ENCODE measurements at regions not wholly inside any gene's neighbourhood (a gene's known extent, or its start where the extent isn't known, plus 50 kb on each side); places are given as distances from the start of the nearest gene placed in this dataset.
A peak's percentile ranks its signal among the peaks of the same experiment; 100 is the strongest.
"Not testable (repeated sequence)": the region's sequence is repeated elsewhere in the genome, so short reads cannot be mapped to it uniquely, and the experiment has no call there.

DNA sequence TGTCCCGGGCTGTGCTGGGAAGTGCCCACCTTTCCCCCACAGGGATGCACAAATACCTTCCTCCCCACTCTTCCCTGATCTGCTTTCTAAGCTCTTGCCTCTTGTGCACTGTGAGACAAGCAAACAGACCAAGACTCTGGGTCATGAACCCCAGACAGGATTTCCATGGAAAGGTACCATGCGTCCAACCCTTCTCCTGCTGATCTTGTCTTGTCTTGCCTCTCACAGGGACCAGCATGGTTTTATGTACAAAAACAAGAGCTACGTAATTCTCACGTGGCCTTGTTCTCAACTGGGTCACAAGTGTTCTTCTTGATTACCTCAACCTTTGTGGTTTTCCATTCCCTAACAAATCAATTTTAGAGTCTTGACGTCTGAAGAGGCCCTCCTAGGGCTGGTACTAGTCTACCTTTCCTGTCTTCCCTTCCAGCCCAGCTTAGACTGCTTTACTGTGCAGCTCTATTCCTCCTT lies 176.5 kb upstream of the MAP3K1 start:
- peak overlapping the region; percentile 90 for H3K27ac ChIP-seq
- TF ChIP-seq, protein P1, sequence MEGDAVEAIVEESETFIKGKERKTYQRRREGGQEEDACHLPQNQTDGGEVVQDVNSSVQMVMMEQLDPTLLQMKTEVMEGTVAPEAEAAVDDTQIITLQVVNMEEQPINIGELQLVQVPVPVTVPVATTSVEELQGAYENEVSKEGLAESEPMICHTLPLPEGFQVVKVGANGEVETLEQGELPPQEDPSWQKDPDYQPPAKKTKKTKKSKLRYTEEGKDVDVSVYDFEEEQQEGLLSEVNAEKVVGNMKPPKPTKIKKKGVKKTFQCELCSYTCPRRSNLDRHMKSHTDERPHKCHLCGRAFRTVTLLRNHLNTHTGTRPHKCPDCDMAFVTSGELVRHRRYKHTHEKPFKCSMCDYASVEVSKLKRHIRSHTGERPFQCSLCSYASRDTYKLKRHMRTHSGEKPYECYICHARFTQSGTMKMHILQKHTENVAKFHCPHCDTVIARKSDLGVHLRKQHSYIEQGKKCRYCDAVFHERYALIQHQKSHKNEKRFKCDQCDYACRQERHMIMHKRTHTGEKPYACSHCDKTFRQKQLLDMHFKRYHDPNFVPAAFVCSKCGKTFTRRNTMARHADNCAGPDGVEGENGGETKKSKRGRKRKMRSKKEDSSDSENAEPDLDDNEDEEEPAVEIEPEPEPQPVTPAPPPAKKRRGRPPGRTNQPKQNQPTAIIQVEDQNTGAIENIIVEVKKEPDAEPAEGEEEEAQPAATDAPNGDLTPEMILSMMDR (conservative IDR thresholded peaks at IDR 0.05), result no peak

DNA sequence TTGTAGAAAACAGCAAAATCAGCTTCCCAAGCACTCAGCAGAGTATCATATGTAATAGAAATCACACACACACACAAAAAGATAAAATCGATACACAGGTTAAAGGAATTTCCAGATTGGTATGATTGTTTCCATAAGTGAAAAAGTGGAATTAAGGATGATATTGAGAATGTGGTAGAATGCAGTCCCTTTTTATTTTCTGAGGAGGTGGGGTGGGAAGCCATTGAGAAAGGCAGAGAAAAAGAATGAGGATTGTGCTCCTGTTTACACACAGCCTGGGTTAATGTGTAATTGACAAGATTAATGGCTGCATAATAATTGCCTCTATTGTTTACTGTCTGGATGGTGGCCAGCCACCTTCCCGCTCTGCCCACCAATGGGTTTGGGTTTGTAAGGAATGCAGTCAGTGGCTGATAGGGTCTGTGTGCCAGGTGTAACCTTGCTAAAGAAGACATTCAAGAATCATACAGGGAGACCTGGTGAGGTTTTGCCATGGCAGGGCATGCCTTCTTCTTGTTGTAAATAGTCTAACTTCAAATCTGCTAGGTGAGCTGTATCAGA lies 177.2 kb upstream of the MAP3K1 start:
- TF ChIP-seq, protein P1 (conservative IDR thresholded peaks at IDR 0.05), result no peak
- H3K27ac ChIP-seq, result peak overlapping the region; percentile 90

DNA sequence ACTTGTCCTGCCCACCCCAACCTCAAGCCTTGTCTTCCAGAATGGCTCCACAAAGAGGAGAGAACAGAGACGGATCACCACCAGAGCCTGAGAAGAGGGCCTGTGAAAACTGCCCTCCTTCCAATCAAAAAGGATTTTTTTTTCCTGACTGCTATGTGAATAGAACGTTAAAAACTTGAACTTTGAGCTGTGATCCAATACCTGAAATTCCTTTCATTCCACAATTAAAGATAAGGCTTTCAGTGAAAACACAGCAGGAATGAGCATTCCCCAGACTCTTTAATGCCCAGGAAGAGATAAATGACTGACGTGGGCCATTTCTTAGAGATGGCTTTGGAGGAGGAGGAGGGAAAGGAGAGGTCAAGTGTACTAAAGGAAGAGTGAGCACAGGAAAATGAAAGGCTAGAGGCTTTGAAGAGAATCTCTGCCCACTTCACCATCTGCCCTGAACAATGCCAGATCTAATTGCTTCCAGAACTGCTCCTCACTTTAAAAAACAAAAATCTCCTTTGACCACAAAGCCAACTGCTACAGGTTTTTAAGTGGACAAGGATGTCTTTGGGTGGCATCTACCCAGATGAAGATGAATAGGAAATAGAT lies 177.9 kb upstream of the MAP3K1 start:
- H3K27ac ChIP-seq, result peak overlapping the region; percentile 90
- TF ChIP-seq, protein P1 (conservative IDR thresholded peaks at IDR 0.05), result no peak

DNA sequence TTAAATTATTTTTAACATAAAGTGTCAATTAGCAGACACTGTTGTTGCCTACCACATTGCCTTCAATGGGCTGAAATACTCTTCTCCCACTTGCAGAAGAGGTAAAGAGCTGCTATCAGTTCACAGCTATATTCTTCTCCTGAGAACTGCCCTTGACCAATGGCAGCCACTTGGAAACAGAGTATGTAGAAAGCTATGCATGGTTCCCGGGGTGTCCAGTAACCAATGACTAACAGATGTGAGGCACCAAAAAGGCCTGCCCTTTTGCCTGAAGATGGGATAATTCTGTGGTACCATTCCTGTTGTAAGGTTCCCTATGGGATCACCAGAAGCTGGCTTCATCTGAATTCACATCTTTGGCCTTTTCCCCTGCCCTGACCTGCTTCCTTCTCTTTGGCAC lies 181.4 kb upstream of the MAP3K1 start:
- TF ChIP-seq, protein P1 (conservative IDR thresholded peaks at IDR 0.05), result no peak
- H3K27ac ChIP-seq, result no peak overlapping the region

DNA sequence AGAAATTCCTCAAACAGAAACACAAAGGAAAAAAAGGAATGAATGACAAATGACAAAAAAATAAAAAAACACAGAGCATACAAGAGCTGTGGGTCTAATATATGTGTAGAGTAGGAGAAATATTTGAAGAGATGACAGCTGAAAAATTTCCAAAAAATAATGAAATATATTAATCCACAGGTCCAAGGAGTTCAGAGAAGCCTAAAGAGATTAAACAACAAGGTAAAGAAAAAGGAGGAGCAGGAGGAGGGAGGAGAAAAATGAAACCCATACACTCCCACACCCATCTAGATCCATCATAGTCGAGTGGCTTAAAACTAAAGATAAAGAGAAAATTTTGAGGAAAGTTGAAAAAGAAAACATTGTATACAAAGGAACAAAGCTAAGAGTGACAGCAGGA lies 182.4 kb upstream of the MAP3K1 start:
- TF ChIP-seq, protein P1 (conservative IDR thresholded peaks at IDR 0.05), result no peak
- no peak overlapping the region for H3K27ac ChIP-seq

DNA sequence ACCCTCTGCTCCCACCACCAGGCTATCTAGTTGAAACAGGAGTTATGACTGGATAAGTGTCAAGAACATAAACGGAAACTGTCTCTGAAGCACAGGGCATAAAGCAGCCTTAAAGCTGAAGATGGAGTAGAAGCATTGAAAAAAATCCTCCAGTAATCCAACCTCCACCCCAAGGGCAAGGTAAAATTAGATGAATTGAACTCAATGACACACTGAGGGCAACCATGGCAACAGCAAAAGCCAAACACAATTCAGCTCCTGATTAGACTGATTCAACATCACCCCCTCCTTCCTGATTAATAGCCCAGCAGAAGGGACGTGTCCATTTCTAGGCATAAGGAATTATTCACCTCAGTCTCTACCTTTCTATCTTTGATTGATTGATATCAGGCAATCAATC lies 183.2 kb upstream of the MAP3K1 start:
- no peak overlapping the region for H3K27ac ChIP-seq
- TF ChIP-seq, protein P1 (conservative IDR thresholded peaks at IDR 0.05), result no peak

DNA sequence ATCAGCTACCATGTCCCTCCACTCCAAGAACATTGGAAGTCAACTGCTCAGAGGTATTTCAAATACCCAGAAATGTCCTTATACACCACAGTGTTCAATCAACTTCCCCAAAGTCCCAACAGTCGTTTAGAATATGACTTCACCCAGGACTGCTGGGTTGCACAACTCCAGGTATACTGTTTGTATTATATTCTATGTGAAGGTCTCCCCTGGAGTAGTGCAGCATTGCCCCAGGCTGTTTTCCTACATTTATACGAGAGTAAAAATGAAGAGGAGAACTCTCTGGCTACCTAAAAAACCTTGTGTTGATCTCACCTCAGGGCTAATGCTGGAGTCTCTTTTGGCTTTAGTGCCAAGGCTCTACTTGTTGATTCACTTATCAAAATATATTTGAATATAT lies 183.6 kb upstream of the MAP3K1 start:
- H3K27ac ChIP-seq, result no peak overlapping the region
- TF ChIP-seq, protein P1 (conservative IDR thresholded peaks at IDR 0.05), result no peak

DNA sequence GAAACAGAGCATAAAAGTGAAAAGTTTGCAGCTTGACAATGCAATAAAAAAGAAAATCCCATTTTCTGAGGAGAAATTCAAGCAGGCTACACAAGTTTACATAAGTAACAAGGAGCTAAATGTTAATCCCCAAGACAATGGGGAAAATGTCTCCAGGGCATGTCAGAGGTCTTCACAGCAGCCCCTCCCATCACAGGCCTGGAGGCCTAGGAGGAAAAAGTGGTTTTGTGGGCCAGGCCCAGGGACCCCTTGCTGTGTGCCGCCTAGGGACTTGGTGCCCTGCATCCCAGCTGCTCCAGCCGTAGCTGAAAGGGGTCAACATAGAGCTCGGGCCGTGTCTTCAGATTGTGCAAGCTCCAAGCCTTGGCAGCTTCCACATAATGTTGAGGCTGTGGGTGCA lies 186.7 kb upstream of the MAP3K1 start:
- H3K27ac ChIP-seq, result not testable (repeated sequence)
